A549 (cell line): ENCODE measurements at regions not wholly inside any gene's neighbourhood (a gene's known extent, or its start where the extent isn't known, plus 50 kb on each side); places are given as distances from the start of the nearest gene placed in this dataset.

Experiments used
- CEBPB ChIP-seq, 2 experiments: fragments of >200 bp in 1 of 2; sonication (Bioruptor Twin) in 1 of 2; formaldehyde crosslinking in 1 of 2; IDR thresholded peaks; 2 replicates each; pipeline ENCODE4 v1.6.1; 2012 to 2016
- CTCF ChIP-seq: fragments of >200 bp; sonication (Bioruptor Twin); formaldehyde crosslinking; IDR thresholded peaks from 3 replicates; pipeline ENCODE4 v1.5.1; 2016
- E2F6 ChIP-seq: IDR thresholded peaks from 2 replicates; pipeline ENCODE4 v1.6.1; 2012; ENCODE audit warnings: low read depth, borderline replicate concordance
- ESRRA ChIP-seq: fragments of 150-350 bp; IDR thresholded peaks from 2 replicates; pipeline ENCODE4 v1.6.1; 2014; ENCODE audit warnings: mild to moderate bottlenecking, low read length, borderline replicate concordance
- HMGXB4 ChIP-seq: fragments of 250-450 bp; sonication (Bioruptor Pico); IDR thresholded peaks from 2 replicates; pipeline ENCODE4 v1.5.0; 2021; ENCODE audit warnings: mild to moderate bottlenecking, moderate library complexity, borderline replicate concordance
- JUN ChIP-seq, 2 experiments: fragments of >200 bp; sonication (Bioruptor Twin); formaldehyde crosslinking; IDR thresholded peaks; 2 replicates in 1 of 2; 3 replicates in 1 of 2; pipeline ENCODE4 v1.6.1; 2016 to 2017
- MAX ChIP-seq: IDR thresholded peaks from 2 replicates; pipeline ENCODE4 v1.6.1; 2012
- PBX3 ChIP-seq: IDR thresholded peaks from 2 replicates; pipeline ENCODE4 v1.6.1; 2012
- POLR2A ChIP-seq: IDR thresholded peaks from 2 replicates; pipeline ENCODE4 v1.6.1; 2012; ENCODE audit warnings: mild to moderate bottlenecking, low read length
- REST ChIP-seq: fragments of 200-600 bp; sonication (generic); IDR thresholded peaks from 2 replicates; pipeline ENCODE4 v1.6.1; 2016; ENCODE audit warnings: antibody characterized with exemption, mild to moderate bottlenecking, moderate library complexity
- RNF2 ChIP-seq: fragments of 200-600 bp; sonication (generic); IDR thresholded peaks from 2 replicates; pipeline ENCODE4 v1.6.1; 2016; ENCODE audit warnings: low read depth, mild to moderate bottlenecking, antibody characterized with exemption, moderate library complexity, borderline replicate concordance
- USF2 ChIP-seq: fragments of 450-650 bp; IDR thresholded peaks from 2 replicates; pipeline ENCODE4 v1.6.1; 2014; ENCODE audit warnings: antibody characterized with exemption

GRCh38 chrX:114272096-114272686 lies 311.7 kb upstream of the HTR2C start:
- no peak for TF ChIP-seq CTCF
- no peak for TF ChIP-seq CEBPB (IDR thresholded peaks at IDR 0.05)
- no peak for TF ChIP-seq POLR2A
- TF ChIP-seq HMGXB4 (CRISPR knock-in tag): no peak
- TF ChIP-seq JUN (IDR thresholded peaks at IDR 0.05): no peak
- no peak for TF ChIP-seq E2F6
- no peak for TF ChIP-seq RNF2
- no peak for TF ChIP-seq PBX3
- TF ChIP-seq USF2: no peak
- no peak for TF ChIP-seq ESRRA
- no peak for TF ChIP-seq REST
- no peak for TF ChIP-seq MAX
